ENCODE measurements at regions not wholly inside any gene's neighbourhood (a gene's known extent, or its start where the extent isn't known, plus 50 kb on each side); places are given as distances from the start of the nearest gene placed in this dataset.
"Not testable (repeated sequence)": the region's sequence is repeated elsewhere in the genome, so short reads cannot be mapped to it uniquely, and the experiment has no call there.

DNA sequence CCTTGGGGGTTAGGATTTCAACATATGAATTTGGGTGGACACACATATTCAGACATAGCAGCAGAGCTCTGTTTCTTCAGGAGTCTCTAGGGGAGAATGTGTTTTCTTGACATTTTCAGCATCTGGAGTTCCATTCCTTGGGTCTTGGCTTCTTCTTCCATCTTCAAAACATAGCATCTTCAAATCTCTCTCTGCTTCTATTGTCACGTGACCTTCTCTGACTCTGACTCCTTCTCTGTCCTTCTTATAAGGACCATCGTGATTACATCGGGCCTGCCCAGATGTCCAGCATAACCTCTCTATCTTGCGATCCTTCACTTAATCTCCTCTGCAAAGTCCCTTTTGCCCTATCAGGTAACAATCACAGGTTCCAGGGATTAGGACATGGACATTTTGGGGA is 101.0 kb upstream of the CHD6 start:
- H3K4me3 ChIP-seq (ENCODE audit: low read length) = no peak overlapping the region

DNA sequence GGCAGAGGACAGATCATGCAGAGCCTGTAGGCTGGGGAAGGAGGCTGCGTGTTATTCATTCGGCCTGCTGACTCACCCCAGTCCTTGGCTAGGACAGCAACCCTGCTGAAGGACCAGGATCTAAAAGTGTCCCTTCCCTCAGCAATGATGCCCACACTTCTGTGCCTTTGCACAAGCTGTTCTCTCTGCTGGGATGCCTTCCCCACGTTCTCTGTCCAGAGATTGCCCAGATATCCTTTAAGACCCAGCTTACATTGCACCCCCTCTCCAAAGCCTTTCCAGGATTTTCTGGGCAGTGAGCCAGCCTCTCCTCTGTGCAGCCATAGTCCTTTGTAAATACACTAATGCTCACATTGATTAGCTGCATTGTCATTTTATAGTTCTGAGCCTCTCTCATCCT is 99.3 kb upstream of the CHD6 start:
- no peak overlapping the region for H3K4me3 ChIP-seq (ENCODE audit: low read length)
- no peak for TF ChIP-seq ZNF274 (IDR thresholded peaks at IDR 0.05; ENCODE audit: low read depth, low read length)

More for the DNA sequence above, 101.0 kb upstream of the CHD6 start:
- no peak for TF ChIP-seq ZNF274 (IDR thresholded peaks at IDR 0.05; ENCODE audit: low read depth, low read length)

DNA sequence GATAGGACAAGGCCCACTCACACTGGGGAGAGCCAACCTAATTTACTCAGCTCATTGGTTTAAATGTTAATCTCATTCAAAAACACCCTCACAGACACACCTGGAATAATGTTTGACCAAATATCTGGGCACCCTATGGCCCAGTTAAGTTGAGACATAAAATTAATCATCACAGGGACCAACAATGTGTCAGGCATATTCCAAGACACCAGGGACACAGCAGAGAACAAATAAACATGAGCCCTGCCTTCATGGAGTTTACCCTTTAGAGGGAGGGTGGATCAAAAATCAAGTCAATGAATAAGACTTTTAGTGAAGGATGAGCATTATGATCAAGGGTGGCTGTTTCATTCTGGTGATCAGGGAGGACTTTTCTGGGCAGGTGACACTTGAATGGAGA is 98.7 kb upstream of the CHD6 start:
- no peak overlapping the region for H3K4me3 ChIP-seq (ENCODE audit: low read length)
- TF ChIP-seq ZNF274 (IDR thresholded peaks at IDR 0.05; ENCODE audit: low read depth, low read length) = no peak

DNA sequence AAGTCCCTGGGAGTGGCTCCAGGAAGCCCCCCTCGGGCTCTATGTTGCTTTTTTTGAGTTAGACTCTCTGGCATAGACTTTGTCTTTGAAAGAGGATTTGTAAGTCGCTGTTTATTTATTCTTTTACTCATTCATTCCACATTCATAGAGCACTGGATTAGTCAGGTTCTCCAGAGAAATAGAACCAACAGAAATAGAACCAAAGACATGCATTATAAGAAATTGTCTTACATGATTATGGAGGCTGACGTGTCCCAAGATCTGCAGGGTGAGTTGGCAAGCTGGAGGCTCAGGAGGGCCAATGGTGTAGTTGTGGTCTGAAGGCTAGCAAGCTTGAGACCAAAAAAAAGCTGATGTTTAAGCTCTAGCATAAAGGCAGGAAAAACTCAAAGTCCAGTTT is 98.3 kb upstream of the CHD6 start:
- H3K4me3 ChIP-seq (ENCODE audit: low read length) = no peak overlapping the region
- TF ChIP-seq ZNF274 (IDR thresholded peaks at IDR 0.05; ENCODE audit: low read depth, low read length) = no peak

DNA sequence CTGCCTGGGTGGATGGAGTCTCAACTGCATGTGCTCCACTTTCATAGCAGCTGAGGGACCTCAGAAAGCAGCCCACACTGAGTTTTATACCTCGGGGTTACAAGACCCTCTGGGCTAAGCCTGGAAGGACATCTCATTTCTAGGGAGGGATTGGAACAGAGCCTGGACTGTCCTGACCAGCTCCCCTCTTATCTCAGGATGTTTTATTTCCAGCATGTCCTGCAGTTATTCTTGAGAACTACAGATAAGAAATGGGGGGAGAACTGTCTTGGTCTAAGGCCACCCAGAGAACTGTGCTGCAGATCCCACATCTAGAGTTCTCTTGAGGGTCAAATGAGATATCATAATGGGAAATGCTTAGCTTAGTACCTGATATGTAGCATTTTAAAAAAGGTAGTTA is 97.3 kb upstream of the CHD6 start:
- no peak for TF ChIP-seq ZNF274 (IDR thresholded peaks at IDR 0.05; ENCODE audit: low read depth, low read length)
- no peak overlapping the region for H3K4me3 ChIP-seq (ENCODE audit: low read length)

DNA sequence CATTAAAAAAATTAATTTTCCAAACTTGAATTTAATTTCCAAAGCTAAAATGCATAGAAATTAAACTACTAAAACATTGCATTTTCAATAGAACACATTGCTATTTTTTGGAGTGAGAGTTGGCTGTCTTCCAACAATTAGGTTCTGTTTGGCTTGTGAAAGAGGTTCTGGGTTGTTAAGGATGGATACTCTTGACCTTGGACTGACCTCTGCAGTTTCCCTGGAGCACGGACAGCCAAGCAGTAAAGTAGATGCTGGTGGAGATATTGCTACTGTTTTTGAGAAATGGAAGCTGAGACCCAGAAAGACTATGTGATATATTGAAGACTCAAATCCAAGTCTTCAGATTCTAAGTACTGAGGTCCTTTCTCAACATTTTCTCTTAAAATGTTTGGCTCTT is 95.9 kb upstream of the CHD6 start:
- H3K4me3 ChIP-seq (ENCODE audit: low read length) = no peak overlapping the region
- TF ChIP-seq ZNF274 (IDR thresholded peaks at IDR 0.05; ENCODE audit: low read depth, low read length) = no peak

DNA sequence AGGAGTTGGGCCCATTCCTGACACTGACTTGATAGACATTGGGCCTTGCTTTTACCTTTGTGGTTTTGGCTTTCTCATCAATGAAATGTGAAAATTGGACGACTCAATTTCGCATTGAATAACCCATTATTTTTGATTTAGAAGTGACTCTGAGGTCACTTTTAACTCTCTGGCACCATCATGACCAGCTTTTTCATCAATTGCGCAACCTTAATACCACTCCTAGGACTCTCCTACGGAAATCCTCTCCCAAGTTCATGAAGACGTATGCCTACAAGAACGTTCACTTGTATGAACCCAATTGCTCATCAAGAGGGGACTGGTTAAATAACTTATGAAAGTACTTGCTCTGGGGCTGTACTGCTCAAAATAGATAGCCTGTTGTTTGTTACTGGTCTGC is 86.7 kb upstream of the CHD6 start:
- no peak for TF ChIP-seq ZNF274 (IDR thresholded peaks at IDR 0.05; ENCODE audit: low read depth, low read length)

DNA sequence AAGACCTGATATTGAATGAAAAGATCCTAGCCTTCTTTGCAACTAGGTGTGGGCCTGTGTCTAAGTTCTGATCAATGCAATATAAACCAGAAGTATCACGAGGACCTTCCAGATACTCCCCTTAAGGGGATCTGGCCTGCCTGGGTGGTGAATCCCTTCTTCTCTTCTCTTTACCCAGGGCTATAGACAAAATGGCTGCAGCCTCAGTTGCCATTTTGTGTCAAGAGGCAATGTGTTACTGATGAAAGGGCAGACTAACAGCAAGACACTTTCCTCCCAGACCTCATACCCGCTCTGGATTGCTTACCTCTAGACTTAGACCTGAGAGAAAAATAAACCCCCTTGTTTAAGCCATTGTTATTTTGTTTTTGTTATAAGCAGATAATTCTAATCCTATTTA is 84.5 kb upstream of the CHD6 start:
- H3K4me3 ChIP-seq (ENCODE audit: low read length) = no peak overlapping the region
- TF ChIP-seq ZNF274 (IDR thresholded peaks at IDR 0.05; ENCODE audit: low read depth, low read length) = no peak

More for the DNA sequence above, 86.7 kb upstream of the CHD6 start:
- no peak overlapping the region for H3K4me3 ChIP-seq (ENCODE audit: low read length)

DNA sequence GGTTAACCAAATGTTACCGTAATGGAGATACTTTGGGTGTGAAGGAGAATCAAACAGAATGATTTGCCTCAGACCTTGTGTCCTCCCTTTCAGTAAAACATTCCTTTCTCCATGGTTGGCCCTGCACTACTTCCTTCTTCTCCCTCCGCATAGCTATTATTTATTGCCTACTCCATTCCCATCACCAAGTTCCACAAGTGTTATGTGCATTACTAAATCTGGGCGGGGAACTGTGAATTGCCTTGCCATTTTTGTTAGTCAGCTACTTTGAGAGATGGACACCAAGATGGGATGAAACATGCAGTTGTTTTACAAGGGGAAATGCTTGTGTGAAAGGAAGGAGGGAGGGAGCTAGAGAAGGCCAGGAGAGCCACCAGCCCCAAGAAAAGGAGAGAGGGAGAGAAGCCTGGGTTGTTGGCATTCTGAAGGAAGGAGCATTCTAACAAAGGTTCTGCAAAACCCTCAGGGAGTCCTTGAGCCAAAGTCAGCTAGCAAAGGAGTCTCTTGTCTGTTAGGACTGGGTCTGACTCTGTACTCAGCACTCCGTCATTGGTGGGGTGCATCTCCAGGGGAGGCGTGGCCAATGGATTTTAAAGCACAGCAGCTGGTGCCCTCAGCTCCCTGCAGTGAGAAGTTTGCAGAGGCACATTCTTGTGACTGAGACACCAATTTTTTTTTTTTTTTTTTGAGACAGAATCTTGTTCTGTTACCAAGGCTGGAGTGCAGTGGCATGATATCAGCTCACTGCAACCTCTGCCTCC is 83.6 kb upstream of the CHD6 start:
- no peak for TF ChIP-seq ZNF274 (IDR thresholded peaks at IDR 0.05; ENCODE audit: low read depth, low read length)
- H3K4me3 ChIP-seq (ENCODE audit: low read length) = no peak overlapping the region

DNA sequence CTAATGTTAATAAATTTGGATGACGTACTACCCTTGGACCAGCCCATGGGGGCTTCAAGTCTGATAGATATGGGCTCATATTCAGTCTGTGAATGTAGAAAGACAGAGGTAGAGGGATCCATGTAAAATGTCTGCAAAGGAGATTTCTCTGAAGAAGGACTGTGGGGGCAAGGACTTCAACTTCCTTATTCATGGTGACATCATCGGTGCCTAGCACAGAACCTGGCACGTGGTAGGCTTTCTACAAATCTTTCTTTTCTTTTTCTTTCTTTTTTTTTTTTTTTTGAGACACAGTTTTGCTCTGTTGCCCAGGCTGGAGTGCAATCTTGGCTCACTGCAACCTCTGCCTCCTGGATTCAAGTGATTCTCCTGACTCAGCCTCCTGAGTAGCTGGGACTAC is 81.5 kb upstream of the CHD6 start:
- H3K4me3 ChIP-seq (ENCODE audit: low read length) = not testable (repeated sequence)

DNA sequence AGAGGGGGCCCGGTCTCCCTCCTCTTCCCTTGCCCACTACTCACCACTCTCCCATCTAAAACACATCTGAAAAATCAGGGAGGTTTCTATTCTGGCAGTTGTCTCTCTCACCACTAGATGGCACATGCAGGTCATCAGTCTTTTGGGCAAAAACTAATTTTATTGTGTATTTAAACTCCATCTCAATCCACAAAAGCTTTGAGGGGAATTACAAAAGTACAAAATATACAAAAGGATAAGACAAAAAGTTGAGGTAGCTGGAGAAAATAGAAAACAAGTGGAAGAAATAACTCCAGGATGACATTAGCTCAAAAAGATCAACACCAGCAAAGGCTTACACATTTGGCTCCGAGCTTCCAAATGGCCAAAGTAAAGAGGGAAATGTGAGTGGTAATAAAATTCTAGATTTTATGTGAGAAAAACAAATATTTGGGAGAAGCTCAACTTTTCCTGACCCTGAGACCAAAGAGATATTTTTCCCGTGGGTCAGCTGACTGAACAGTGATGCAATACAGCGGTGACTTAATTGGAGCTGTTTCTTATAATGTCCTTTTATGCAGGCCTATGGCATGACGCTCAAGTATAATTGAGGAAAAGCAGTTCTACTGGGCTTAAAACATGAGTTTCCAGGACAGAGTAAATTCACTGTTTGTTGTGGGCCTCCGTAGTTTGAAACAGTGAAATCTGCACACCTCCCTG is 79.8 kb upstream of the CHD6 start:
- H3K4me3 ChIP-seq (ENCODE audit: low read length) = no peak overlapping the region
- TF ChIP-seq ZNF274 (IDR thresholded peaks at IDR 0.05; ENCODE audit: low read depth, low read length) = no peak

DNA sequence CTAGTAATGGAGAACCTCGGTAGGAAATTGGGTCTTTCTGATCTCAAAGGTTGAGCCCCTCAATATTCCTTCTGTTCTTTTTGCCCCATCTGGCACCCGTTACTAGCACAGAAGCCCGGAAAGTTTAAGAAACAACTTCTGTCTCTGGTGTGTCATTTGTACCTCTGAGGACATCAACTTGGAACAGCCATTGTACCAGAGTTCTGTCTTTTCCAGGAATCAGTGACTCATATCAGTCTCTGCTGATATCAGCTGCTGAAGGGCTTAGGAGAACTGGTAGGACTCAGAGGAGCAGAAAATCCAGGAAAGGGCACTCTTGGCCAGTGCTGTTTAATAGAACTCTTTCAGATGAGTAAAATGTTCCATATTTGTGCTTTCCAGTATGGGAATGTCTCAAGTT is 78.3 kb upstream of the CHD6 start:
- no peak for TF ChIP-seq ZNF274 (IDR thresholded peaks at IDR 0.05; ENCODE audit: low read depth, low read length)
- H3K4me3 ChIP-seq (ENCODE audit: low read length) = no peak overlapping the region

DNA sequence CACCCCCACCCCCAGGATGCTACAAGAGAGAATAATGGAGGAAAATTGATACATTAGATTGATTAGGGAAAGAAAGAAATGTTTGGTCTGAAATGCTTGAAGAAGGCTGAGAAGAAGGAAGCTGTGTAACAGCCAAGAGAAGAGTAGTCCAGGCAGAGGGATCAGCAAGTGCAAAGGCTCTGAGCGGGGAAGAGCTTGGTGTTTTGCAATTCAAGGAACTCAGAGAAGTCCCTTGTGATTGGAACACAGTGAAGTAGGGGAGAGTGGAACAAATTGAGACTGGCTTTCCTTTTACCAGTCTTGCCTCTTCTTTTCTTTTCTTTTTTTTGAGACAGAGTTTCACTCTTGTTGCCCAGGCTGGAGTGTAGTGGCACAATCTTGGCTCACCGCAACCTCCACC is 76.6 kb upstream of the CHD6 start:
- no peak overlapping the region for H3K4me3 ChIP-seq (ENCODE audit: low read length)
- no peak for TF ChIP-seq ZNF274 (IDR thresholded peaks at IDR 0.05; ENCODE audit: low read depth, low read length)

DNA sequence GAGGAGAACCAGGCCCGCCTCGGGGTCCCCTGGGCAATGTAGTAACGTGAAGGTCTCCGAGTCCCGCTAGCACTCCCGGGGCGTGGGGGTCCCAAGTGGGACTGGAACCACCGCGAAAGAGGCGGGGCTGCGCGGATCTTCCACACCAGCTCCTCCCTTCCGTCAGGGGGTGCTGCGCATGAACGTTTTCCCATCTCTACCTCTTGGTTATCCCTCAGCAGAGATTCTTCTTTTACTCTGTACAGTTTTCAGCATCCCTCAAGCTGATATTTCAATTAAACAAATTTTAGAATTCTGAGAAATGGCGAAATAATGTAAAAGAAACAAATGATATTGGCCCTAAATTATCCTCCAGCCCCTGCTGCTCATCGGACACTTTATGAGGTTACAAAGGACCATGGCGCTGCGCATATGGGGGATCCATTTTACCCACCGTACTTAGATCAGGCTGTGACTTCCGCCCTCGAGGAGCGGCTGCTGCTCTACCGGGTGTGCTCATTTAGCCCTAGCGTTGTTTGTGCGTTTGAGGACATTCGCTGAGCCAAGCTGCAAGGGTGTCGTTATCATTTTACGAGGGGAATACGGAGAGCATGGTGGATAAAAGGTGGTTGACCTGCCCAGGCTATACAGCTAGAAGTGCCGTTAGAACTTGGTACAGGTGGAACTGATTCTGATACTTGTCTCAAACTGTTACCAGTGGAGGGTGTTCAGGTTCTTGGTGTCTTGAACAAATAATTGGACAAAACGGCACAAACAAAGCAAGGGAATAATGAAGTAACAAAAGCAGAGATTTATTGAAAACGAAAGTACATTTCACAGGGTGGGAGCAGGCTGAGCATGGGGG is 75.2 kb upstream of the CHD6 start:
- TF ChIP-seq ZNF274 (IDR thresholded peaks at IDR 0.05; ENCODE audit: low read depth, low read length) = no peak
- H3K4me3 ChIP-seq (ENCODE audit: low read length) = peak overlapping the region; percentile 62

Measured in GM08714 (cell line).